Small intestine (tissue), 7 donors: ENCODE measurements at regions not wholly inside any gene's neighbourhood (a gene's known extent, or its start where the extent isn't known, plus 50 kb on each side); places are given as distances from the start of the nearest gene placed in this dataset.

Experiments used
- DNase-seq, 2 donors: peaks; one replicate each; pipeline versions ENCODE4 v3.0.0 to v3.0.0-alpha.2; 2013
- FAIRE-seq: peaks from 2 replicates; lab custom pipeline; 2012; peaks lifted over from hg19 to GRCh38; lab: Jason Lieb, UNC
- H3K27ac ChIP-seq, 3 donors: one replicate each; pipeline ENCODE4 v1.5.1; 2013; ENCODE audit warnings: low read length in 2 of 3, mild to moderate bottlenecking in 2 of 3, control low read depth in 1 of 3, inconsistent platforms in 1 of 3, low read depth in 1 of 3, moderate library complexity in 1 of 3
- H3K27me3 ChIP-seq, 3 donors: one replicate each; pipeline ENCODE4 v1.6.1; 2013; ENCODE audit warnings: low read length in 3 of 3, inconsistent platforms in 1 of 3; ENCODE audit not compliant: control insufficient read depth in 3 of 3, insufficient read depth in 3 of 3
- H3K36me3 ChIP-seq, 3 donors: one replicate each; pipeline ENCODE4 v1.6.1; 2013; ENCODE audit warnings: low read length in 3 of 3, inconsistent platforms in 1 of 3, low read depth in 1 of 3, mild to moderate bottlenecking in 1 of 3, moderate library complexity in 1 of 3; ENCODE audit not compliant: control insufficient read depth in 3 of 3, insufficient read depth in 2 of 3
- H3K4me1 ChIP-seq, 3 donors: one replicate each; pipeline ENCODE4 v1.6.1; 2013; ENCODE audit warnings: low read length in 2 of 3, inconsistent platforms in 1 of 3, low read depth in 1 of 3, mild to moderate bottlenecking in 1 of 3, moderate library complexity in 1 of 3; ENCODE audit not compliant: control insufficient read depth in 3 of 3, insufficient read depth in 2 of 3
- H3K4me3 ChIP-seq, 3 donors: one replicate each; pipeline ENCODE4 v1.5.1; 2013; ENCODE audit warnings: low read length in 3 of 3, control low read depth in 1 of 3, inconsistent platforms in 1 of 3, low read depth in 1 of 3, mild to moderate bottlenecking in 1 of 3, moderate library complexity in 1 of 3
- H3K9me3 ChIP-seq, 2 donors: one replicate each; pipeline ENCODE4 v1.6.1; 2013; ENCODE audit warnings: low read depth in 1 of 2, low read length in 1 of 2; ENCODE audit not compliant: control insufficient read depth in 2 of 2, insufficient read depth in 1 of 2
- WGBS, 3 donors: extraction: QIAGEN DNeasy Blood & Tissue Kit; methylation state at CpG; one replicate each; pipeline ENCODE4 v1.1.7; 2013; 5-methylcytosine and 5-hydroxymethylcytosine counted together
- donor health status: healthy with polysubstance abuse.
- donor health status: control.
- donor health status: control.
- donor health status: Bipolar disorder and iron deficiency.
- donor health status: healthy.

DNA sequence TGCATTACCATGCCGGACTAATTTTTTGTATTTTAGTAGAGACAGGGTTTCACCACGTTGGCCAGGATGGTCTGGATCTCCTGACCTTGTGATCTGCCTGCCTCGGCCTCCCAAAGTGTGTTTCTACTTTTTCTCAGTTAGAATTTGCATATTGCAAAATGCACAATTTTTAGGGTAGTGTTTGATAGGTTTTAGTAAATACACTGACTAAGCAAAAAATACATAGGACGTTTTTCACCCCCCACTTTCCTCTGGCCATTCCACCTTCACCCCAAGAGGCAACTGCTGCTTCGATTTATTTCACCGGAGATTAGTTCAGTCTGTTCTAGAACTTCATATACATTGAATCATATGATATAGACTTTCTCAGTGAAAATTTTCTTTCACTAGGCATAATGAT lies 1269.1 kb downstream of the TBC1D22A start:
- peaks cover 0 to 1% (median 0%) of the 10 kb centered on the region in 3 donors for H3K27me3 ChIP-seq
- H3K36me3 ChIP-seq: no peaks in the 10 kb centered on the region
- DNase-seq (no peak), FAIRE-seq (no peak)
- 62 to 83% (median 71%) methylated on average over 6 of the region's 6 CpGs for WGBS, 3 donors
- no peaks in the 10 kb centered on the region for H3K4me1 ChIP-seq
- H3K27ac ChIP-seq: no peak overlapping the region
- H3K9me3 ChIP-seq: no peaks in the 10 kb centered on the region
- no peak overlapping the region for H3K4me3 ChIP-seq

DNA sequence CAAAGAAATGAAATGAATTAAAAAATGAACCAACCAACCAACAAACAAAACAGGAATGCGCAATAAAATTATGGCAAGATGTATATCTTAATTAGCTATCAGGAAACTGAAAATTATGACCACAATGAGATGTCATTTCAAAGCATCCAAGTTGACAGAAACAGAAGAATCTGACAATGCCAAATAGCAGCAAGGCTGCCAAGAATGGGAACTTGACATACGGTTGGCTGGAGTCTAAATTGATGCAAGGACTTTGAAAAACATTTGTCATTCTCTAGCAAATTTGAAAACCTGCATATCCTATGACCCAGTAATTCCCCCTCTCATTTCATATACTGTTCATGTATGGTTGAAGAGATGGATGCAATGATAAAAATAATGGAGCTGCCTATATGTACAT lies 1262.6 kb downstream of the TBC1D22A start:
- H3K4me3 ChIP-seq: no peak overlapping the region
- H3K27me3 ChIP-seq: peaks cover 0 to 1% (median 0%) of the 10 kb centered on the region in 3 donors
- no peak for DNase-seq
- no peak for FAIRE-seq
- H3K9me3 ChIP-seq: peaks cover 0 to 1% of the 10 kb centered on the region in 2 donors
- 82 to 88% (median 85%) methylated on average over 2 of the region's 2 CpGs for WGBS, 3 donors
- H3K36me3 ChIP-seq: no peaks in the 10 kb centered on the region
- H3K27ac ChIP-seq: no peak overlapping the region
- no peaks in the 10 kb centered on the region for H3K4me1 ChIP-seq

DNA sequence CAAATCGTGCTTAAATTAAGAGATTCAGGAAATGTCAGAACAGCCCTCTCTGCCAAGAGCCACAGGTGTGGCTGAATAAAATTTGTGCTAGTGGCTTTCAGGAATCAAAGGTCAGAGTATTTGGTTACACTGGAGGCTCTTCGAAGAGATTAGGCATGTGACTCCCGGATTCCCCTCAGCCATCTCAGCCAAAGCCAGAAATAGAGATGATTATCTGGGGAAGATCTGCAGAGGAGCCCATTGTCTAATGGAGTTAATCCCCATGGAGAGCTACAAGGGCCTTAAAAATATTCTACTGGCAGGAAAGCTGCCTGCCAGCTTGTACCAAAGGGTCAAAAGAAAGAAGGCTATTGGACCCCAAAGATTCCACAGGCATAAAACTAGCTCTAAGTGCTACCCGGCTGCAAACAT lies 1259.5 kb downstream of the TBC1D22A start:
- Histone ChIP-seq H3K4me1 (no peaks in the 10 kb centered on the region), H3K4me3 (no peak overlapping the region), H3K27ac (no peak overlapping the region), H3K27me3 (peaks cover 0 to 1% (median 0%) of the 10 kb centered on the region in 3 donors), H3K36me3 (no peaks in the 10 kb centered on the region), H3K9me3 (peaks cover 0 to 11% of the 10 kb centered on the region in 2 donors)
- DNase-seq (no peak), FAIRE-seq (no peak)
- WGBS, 3 donors: 61 to 73% (median 61%) methylated on average over 4 of the region's 4 CpGs

DNA sequence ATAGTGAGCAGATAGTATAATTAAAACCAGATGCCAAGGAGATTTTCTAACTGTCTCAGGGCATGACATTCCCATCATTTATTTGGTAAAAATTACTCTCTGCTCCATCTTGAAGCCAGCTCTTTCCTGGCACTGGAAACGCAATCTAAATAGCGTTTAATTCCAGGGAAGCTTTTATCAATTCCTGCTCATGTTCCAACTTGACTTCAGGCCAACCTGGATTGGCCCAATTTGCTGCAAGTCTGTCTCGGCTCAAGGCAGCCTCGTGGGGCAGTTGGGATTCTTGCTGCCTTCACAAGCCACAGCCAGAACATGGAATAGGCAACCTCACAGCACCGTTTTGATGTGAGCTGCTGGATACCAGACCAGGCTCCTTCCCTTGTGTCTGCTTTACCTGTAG lies 1255.9 kb downstream of the TBC1D22A start:
- FAIRE-seq (no peak), DNase-seq (no peak)
- H3K27ac ChIP-seq: no peak overlapping the region
- no peaks in the 10 kb centered on the region for H3K27me3 ChIP-seq
- no peaks in the 10 kb centered on the region for H3K36me3 ChIP-seq
- H3K4me3 ChIP-seq: no peak overlapping the region
- peaks cover 0 to 11% of the 10 kb centered on the region in 2 donors for H3K9me3 ChIP-seq
- no peaks in the 10 kb centered on the region for H3K4me1 ChIP-seq
- 60 to 70% (median 65%) methylated on average over 5 of the region's 5 CpGs for WGBS, 3 donors

DNA sequence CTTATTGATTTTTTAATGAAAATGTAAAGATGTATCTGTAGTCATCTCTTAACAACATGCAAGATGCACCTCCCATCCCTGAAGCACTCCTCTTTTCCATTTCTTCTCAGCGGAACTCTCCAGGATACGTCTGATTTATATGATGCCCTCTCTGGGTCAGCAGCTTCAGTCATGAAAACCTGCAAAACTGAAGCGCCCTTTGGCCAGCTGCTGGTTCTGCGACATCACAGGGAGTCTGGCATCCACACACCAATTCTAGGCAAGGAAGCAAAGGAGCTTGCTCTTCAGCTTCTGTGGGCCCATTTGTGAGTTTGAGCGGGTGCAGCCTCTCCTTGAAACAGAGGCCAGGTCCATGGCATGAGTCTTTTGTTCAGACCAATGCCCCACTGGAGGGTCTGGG lies 1253.3 kb downstream of the TBC1D22A start:
- no peak overlapping the region for H3K27ac ChIP-seq
- 86 to 91% (median 91%) methylated on average over 5 of the region's 5 CpGs for WGBS, 3 donors
- no peaks in the 10 kb centered on the region for H3K4me1 ChIP-seq
- no peaks in the 10 kb centered on the region for H3K36me3 ChIP-seq
- DNase-seq (no peak), FAIRE-seq (no peak)
- peaks cover 0 to 11% of the 10 kb centered on the region in 2 donors for H3K9me3 ChIP-seq
- H3K27me3 ChIP-seq: no peaks in the 10 kb centered on the region
- no peak overlapping the region for H3K4me3 ChIP-seq

DNA sequence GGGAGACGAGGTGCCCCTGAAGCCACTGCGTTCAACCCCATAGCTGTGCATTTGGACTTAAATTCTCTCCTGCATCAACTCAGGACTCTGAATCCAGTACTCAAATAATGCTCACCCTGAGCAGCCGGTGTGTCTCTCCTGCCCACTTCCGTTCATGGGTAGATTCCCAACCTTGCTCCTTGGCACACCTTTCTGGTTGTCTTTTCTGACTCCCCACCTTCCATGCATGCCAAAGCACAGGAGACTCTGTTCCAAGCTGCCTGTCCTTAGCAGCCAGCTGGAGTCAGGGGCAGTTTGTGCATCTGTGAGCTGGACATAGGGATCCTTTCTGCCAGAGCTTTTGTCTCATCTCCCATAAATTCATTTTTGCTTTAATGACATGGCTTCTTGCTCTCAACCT lies 1242.5 kb downstream of the TBC1D22A start:
- H3K4me3 ChIP-seq: no peak overlapping the region
- H3K9me3 ChIP-seq: no peaks in the 10 kb centered on the region
- no peaks in the 10 kb centered on the region for H3K4me1 ChIP-seq
- DNase-seq (no peak), FAIRE-seq (no peak)
- no peaks in the 10 kb centered on the region for H3K27me3 ChIP-seq
- H3K27ac ChIP-seq: no peak overlapping the region
- WGBS, 3 donors: 80 to 92% (median 86%) methylated on average over 4 of the region's 4 CpGs
- no peaks in the 10 kb centered on the region for H3K36me3 ChIP-seq

DNA sequence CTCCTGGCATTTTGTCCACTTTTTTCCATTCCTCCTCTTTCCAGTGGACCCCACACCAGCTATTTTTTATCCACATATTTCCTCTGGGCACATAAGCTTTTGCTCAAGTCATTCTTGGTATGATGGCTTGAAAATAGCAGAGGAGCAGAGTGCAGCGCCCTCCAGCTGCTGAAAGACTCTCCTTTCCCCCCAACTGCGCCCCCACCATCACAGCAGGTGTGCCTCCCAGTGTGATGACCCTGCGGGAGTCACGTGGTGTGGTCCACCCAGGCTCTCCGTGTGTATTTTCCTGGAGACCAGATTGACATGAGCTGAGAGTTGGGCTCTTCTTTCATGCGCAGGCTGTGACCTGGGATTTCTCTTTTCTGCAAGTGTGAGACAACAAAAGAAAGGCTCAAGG lies 1241.6 kb downstream of the TBC1D22A start:
- Histone ChIP-seq H3K27me3 (no peaks in the 10 kb centered on the region), H3K4me1 (no peaks in the 10 kb centered on the region), H3K4me3 (no peak overlapping the region), H3K36me3 (no peaks in the 10 kb centered on the region), H3K27ac (no peak overlapping the region), H3K9me3 (no peaks in the 10 kb centered on the region)
- 26 to 45% (median 27%) methylated on average over 6 of the region's 6 CpGs for WGBS, 3 donors
- no peak for FAIRE-seq
- no peak for DNase-seq

DNA sequence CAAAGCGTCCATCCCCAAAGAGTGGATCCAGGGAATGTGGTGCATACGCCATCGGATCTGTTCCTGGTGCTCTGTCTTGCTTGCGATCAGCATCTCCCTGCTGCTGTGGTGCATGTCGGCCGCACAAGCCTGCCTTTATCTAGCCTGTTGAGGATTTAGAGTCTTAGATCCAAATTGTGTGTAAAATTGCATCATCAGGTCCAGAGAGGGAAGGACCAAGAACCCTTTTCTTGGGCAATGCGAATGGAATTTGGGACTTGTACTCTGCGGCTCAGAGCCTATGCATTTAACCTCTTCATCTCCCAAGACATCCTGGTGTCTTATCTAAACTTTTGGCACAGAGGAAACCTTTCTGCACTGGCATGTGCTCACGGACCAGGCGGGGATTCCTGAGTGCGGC lies 1238.7 kb downstream of the TBC1D22A start:
- WGBS, 3 donors: 80 to 92% (median 82%) methylated on average over 11 of the region's 11 CpGs
- FAIRE-seq (no peak), DNase-seq (no peak)
- H3K27me3 ChIP-seq: no peaks in the 10 kb centered on the region
- peaks cover 0 to 2% of the 10 kb centered on the region in 2 donors for H3K9me3 ChIP-seq
- H3K4me3 ChIP-seq: no peak overlapping the region
- H3K4me1 ChIP-seq: no peaks in the 10 kb centered on the region
- H3K36me3 ChIP-seq: no peaks in the 10 kb centered on the region
- H3K27ac ChIP-seq: no peak overlapping the region

DNA sequence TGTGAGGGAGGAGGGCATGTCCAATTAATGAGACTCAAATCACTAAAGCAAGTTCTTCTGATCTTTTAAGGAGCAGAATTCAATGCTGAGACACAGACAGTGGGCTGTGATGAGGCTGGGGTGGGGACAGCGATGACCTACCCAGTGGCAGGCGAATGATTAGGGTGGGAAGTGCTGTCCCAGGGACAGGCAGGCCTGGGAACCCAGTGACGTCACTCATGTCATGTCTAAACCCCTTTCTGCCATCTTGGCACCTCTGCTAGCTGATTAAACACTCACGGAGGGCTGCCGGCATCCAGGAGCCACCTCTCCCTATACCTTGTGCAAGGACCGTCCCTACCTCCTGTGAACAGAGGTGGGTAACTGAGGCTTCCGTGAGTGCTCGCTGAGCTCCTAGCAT lies 1235.2 kb downstream of the TBC1D22A start:
- H3K9me3 ChIP-seq: peaks cover 0 to 2% of the 10 kb centered on the region in 2 donors
- FAIRE-seq (no peak), DNase-seq (no peak)
- H3K27me3 ChIP-seq: no peaks in the 10 kb centered on the region
- no peaks in the 10 kb centered on the region for H3K36me3 ChIP-seq
- H3K4me1 ChIP-seq: no peaks in the 10 kb centered on the region
- H3K27ac ChIP-seq: no peak overlapping the region
- H3K4me3 ChIP-seq: no peak overlapping the region
- WGBS, 3 donors: 81 to 87% (median 82%) methylated on average over 8 of the region's 8 CpGs
